ENCODE measurements at regions not wholly inside any gene's neighbourhood (a gene's known extent, or its start where the extent isn't known, plus 50 kb on each side); places are given as distances from the start of the nearest gene placed in this dataset.
A peak's percentile ranks its signal among the peaks of the same experiment; 100 is the strongest.

DNA sequence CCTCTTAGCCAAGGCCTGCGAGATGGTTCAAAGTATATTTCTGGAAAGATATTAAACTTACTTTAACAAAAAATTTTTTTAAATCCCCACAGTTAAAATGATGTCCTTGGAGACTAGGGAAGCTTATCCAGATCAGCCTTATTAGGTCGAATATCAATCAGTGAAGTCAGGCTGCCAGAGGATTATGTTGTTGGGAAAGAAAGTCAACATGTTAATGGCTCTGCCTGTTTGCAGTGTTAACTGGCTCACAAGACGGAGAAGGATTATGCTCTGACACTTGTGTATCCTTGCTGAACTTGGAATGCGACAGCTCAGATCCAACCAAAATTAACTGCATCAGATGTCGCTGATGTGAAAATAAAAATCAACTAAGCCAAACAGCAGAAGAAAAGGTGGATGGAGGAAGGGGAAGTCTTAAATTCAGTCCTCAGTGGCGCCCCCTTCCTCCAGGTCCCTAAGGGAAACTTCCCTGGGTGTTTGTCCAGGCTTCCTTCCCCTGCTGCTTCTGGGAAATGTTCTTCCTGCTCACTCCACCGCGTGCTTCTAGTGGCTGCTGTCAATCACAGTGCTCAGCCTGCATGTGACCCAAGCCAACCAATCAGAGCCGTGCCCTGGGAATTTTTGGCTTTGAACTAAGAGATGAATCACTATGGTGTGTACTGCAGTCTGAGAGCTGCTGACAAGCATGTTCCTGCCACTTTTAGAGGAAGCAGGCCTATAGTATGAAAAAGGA, 690.4 kb upstream of the NRP1 start:
- Histone ChIP-seq H3K9ac (ENCODE audit: low read depth, low read length, poor library complexity, severe bottlenecking) (no peak overlapping the region), H3K4me3 (ENCODE audit: low read length, poor library complexity, severe bottlenecking) (no peak overlapping the region), H3F3A (ENCODE audit: low read depth) (no peaks in the 10 kb centered on the region), H3K79me2 (ENCODE audit: insufficient read depth, low read length) (no peaks in the 10 kb centered on the region), H3K4me1 (ENCODE audit: insufficient read depth, low read length, poor library complexity, severe bottlenecking) (no peaks in the 10 kb centered on the region), H3K27me3 (ENCODE audit: insufficient read depth, low read length, poor library complexity, severe bottlenecking) (no peaks in the 10 kb centered on the region), H3K4me2 (ENCODE audit: low read depth, low read length, poor library complexity, severe bottlenecking) (no peak overlapping the region), H3K36me3 (ENCODE audit: insufficient read depth, low read length) (no peaks in the 10 kb centered on the region), H3K9me2 (replicated peaks; ENCODE audit: low read depth, low read length) (no peaks in the 10 kb centered on the region), H2AFZ (ENCODE audit: low read length) (no peak overlapping the region), H3K9me3 (ENCODE audit: insufficient read depth, low read depth, low read length) (no peaks in the 10 kb centered on the region), H4K20me1 (ENCODE audit: insufficient read depth, low read length, poor library complexity, severe bottlenecking) (no peaks in the 10 kb centered on the region)
- no peak for TF ChIP-seq EZH2phosphoT487 (IDR thresholded peaks at IDR 0.05; ENCODE audit: borderline replicate concordance)
- TF ChIP-seq, protein P1, sequence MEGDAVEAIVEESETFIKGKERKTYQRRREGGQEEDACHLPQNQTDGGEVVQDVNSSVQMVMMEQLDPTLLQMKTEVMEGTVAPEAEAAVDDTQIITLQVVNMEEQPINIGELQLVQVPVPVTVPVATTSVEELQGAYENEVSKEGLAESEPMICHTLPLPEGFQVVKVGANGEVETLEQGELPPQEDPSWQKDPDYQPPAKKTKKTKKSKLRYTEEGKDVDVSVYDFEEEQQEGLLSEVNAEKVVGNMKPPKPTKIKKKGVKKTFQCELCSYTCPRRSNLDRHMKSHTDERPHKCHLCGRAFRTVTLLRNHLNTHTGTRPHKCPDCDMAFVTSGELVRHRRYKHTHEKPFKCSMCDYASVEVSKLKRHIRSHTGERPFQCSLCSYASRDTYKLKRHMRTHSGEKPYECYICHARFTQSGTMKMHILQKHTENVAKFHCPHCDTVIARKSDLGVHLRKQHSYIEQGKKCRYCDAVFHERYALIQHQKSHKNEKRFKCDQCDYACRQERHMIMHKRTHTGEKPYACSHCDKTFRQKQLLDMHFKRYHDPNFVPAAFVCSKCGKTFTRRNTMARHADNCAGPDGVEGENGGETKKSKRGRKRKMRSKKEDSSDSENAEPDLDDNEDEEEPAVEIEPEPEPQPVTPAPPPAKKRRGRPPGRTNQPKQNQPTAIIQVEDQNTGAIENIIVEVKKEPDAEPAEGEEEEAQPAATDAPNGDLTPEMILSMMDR (conservative IDR thresholded peaks at IDR 0.05; ENCODE audit: low read length): peak; percentile 40; the same call in 1 of the 2 replicates

- Histone ChIP-seq H3K9me2 (replicated peaks; ENCODE audit: low read depth, low read length) (no peaks in the 10 kb centered on the region), H3K4me3 (ENCODE audit: low read length, poor library complexity, severe bottlenecking) (no peak overlapping the region), H3K27me3 (ENCODE audit: insufficient read depth, low read length, poor library complexity, severe bottlenecking) (no peaks in the 10 kb centered on the region), H3K79me2 (ENCODE audit: insufficient read depth, low read length) (no peaks in the 10 kb centered on the region), H3K4me2 (ENCODE audit: low read depth, low read length, poor library complexity, severe bottlenecking) (no peak overlapping the region), H2AFZ (ENCODE audit: low read length) (no peak overlapping the region), H3K4me1 (ENCODE audit: insufficient read depth, low read length, poor library complexity, severe bottlenecking) (no peaks in the 10 kb centered on the region), H3K9ac (ENCODE audit: low read depth, low read length, poor library complexity, severe bottlenecking) (no peak overlapping the region), H3K9me3 (ENCODE audit: insufficient read depth, low read depth, low read length) (no peaks in the 10 kb centered on the region), H3F3A (ENCODE audit: low read depth) (no peaks in the 10 kb centered on the region), H3K36me3 (ENCODE audit: insufficient read depth, low read length) (no peaks in the 10 kb centered on the region), H4K20me1 (ENCODE audit: insufficient read depth, low read length, poor library complexity, severe bottlenecking) (no peaks in the 10 kb centered on the region)
- TF ChIP-seq, protein P1 (conservative IDR thresholded peaks at IDR 0.05; ENCODE audit: low read length): no peak
- TF ChIP-seq EZH2phosphoT487 (IDR thresholded peaks at IDR 0.05; ENCODE audit: borderline replicate concordance): no peak
Measured at GRCh38 chr10:34024282-34024681, 689.8 kb upstream of the NRP1 start.

- Histone ChIP-seq H3K9me3 (ENCODE audit: insufficient read depth, low read depth, low read length) (no peaks in the 10 kb centered on the region), H3K36me3 (ENCODE audit: insufficient read depth, low read length) (no peaks in the 10 kb centered on the region), H3K4me1 (ENCODE audit: insufficient read depth, low read length, poor library complexity, severe bottlenecking) (peaks cover 7% of the 10 kb centered on the region), H2AFZ (ENCODE audit: low read length) (no peak overlapping the region), H3K27me3 (ENCODE audit: insufficient read depth, low read length, poor library complexity, severe bottlenecking) (no peaks in the 10 kb centered on the region), H3K79me2 (ENCODE audit: insufficient read depth, low read length) (no peaks in the 10 kb centered on the region), H3K4me3 (ENCODE audit: low read length, poor library complexity, severe bottlenecking) (no peak overlapping the region), H3K9ac (ENCODE audit: low read depth, low read length, poor library complexity, severe bottlenecking) (no peak overlapping the region), H3F3A (ENCODE audit: low read depth) (no peaks in the 10 kb centered on the region), H4K20me1 (ENCODE audit: insufficient read depth, low read length, poor library complexity, severe bottlenecking) (no peaks in the 10 kb centered on the region), H3K4me2 (ENCODE audit: low read depth, low read length, poor library complexity, severe bottlenecking) (no peak overlapping the region), H3K9me2 (replicated peaks; ENCODE audit: low read depth, low read length) (no peaks in the 10 kb centered on the region)
- no peak for TF ChIP-seq EZH2phosphoT487 (IDR thresholded peaks at IDR 0.05; ENCODE audit: borderline replicate concordance)
- TF ChIP-seq, protein P1 (conservative IDR thresholded peaks at IDR 0.05; ENCODE audit: low read length): no peak
Measured at GRCh38 chr10:34022195-34022594, 687.7 kb upstream of the NRP1 start.
